HG02678 (cell line): ENCODE measurements at regions not wholly inside any gene's neighbourhood (a gene's known extent, or its start where the extent isn't known, plus 50 kb on each side); places are given as distances from the start of the nearest gene placed in this dataset.
"Not testable (repeated sequence)": the region's sequence is repeated elsewhere in the genome, so short reads cannot be mapped to it uniquely, and the experiment has no call there.

Experiments used
- ATAC-seq: cut with Tn5 transposase; IDR thresholded peaks from one replicate; pipeline ENCODE4 v1.9.1; 2021; ENCODE audit warnings: mild to moderate bottlenecking, moderate library complexity; ENCODE audit not compliant: unreplicated experiment

- ATAC-seq = no peak
Measured at GRCh38 chr2:36168115-36168514, 187.5 kb upstream of the CRIM1 start.

DNA sequence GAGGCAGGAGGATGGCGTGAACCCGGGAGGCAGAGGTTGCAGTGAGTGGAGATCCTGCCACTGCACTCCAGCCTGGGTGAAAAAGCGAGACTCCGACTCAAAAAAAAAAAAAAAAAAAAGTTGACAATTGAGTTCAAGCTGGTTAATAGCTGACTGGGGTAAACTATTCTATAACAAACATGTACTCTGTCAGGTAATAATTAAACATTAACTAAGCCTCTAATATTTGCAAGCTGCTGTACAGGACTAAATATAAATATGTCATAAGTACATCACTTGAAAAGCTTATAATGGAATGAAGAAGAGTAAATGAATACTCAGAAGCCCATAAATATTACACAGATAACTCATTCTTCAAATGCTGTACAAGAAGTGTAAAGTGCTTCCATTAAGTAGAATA lies 190.4 kb upstream of the CRIM1 start:
- ATAC-seq = peak; percentile 56

DNA sequence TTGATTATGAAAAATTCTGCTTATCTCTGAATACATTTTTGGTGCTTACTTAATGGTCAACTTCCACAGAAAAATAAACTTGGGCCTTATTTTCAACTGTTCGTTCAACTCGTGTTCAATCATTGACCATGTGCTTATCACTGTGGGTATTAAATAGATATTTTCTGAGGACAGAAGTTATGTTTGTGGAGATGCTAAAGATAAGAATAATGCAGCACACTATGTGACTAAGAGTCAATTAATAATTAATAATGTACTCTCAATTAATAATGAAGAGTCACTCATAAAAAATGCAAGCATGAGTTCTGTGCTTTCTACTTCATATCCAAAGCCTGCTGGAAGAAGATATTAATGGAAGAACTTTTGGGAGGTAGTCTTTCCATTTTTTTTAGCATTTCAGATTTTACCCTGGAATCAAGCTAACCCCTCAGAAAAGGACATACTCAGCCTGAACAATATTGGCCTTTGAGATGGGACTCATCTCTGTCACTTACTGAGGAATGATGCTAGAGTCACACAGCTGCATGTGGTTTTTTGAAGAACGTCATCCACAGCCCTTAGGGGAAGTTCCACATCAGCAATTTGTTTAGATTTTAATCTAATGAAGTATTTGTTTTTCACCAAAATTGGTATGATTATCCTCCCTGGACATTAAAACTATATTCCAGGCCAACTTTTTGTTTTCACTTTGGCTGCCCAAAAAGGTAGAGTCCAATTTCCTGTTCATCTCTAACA lies 191.9 kb upstream of the CRIM1 start:
- peak; percentile 68 for ATAC-seq

DNA sequence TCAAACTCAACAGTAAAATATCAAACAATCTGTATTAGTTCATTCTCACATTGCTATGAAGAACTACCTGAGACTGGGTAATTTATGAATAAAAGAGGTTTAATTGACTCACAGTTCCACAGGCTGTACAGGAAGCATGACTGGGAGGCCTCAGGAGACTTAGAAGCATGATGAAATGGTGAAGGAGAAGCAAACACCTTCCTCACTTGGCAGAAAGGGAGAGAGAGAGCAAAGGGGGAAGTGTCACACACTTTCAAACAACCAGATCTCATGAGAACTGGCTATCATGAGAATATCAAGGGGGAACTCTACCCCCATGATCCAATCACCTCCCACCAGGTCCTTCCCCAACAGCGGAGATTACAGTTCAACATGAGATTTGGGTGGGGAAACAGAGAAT lies 198.5 kb upstream of the CRIM1 start:
- ATAC-seq = not testable (repeated sequence)

- ATAC-seq = peak; percentile 94
Measured at GRCh38 chr2:36147670-36148390, 207.7 kb upstream of the CRIM1 start.

GRCh38 chr2:36146765-36147164 lies 208.8 kb upstream of the CRIM1 start:
- ATAC-seq = no peak

DNA sequence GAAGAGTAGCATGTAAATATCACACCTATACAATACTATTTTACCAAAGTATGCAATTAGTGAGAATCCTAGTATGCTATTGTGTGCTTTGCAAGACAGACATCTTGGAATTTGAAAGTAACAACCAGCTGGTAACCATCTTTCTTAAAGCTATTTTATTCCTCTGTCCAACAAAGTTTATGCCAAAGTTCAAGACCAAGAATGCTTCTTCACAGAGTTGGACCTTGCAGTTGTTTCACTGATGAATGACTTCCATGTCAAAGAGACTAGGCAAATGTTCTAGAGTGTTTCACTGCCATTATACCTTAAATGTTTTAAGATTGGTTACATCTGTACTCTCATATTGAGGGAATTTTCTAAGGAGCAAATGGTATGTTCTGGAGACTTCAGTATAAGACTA lies 215.2 kb upstream of the CRIM1 start:
- ATAC-seq = no peak

DNA sequence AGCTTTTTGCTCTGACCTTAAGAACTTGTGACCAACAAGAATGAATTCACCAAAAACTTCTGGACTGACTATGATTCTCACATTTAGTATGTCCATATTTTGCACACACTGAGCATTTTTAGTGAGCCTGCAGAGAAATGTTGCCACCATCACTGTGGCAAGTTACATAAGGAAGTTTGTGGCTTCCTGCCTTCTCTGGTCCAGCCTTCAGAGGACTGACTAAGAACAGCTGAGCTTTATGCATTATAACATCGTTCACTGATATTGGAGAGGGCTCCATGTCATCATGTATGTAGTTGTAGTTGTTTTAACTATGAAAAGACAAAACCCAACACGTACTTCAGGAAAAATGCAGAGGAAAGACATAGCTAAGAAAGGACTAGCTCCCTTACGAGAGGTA lies 218.0 kb upstream of the CRIM1 start:
- ATAC-seq = no peak

DNA sequence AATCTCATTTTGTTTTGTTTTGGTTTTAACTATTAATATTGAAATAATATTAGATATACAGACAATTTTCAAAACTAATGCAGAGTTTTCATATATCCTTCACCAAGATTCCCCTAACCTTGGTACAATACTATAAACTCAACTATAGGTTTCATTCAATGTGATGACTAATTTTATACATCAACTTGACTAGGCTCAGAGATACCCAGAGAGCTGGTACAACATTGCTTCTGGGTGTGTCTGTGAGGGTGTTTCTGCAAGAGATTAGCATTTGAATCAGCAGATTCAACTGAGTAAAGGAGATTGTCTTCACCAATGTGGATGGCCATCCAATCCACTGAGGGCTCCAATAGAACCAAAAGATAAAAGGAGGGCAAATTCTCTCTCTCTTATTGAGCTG lies 221.3 kb upstream of the CRIM1 start:
- ATAC-seq = no peak

GRCh38 chr2:36128359-36128758 lies 227.2 kb upstream of the CRIM1 start:
- no peak for ATAC-seq

GRCh38 chr2:36125702-36126101 lies 229.9 kb upstream of the CRIM1 start:
- no peak for ATAC-seq

- ATAC-seq = no peak
Measured at GRCh38 chr2:36123995-36124394, 231.6 kb upstream of the CRIM1 start.

DNA sequence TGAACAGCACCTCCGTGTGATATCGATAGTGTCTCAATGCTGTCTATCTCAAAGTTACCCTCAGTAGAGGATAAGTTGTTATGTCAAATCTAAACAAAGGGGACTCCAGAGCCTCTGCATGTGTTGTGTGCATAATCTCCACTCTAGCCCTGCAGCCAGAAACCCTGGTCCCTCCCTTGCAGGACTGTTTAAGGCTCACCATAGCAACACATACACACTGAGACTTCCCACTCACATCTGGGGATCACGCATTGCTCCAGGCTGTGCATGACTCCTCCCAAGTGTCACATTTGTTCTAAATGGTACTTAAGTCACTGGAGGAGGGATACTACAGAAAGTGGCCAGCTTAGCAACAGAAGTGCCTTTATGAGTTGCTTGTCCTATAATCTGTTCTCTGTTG lies 258.6 kb upstream of the CRIM1 start:
- no peak for ATAC-seq

GRCh38 chr2:36091844-36092741 lies 263.5 kb upstream of the CRIM1 start:
- ATAC-seq = not testable (repeated sequence)

DNA sequence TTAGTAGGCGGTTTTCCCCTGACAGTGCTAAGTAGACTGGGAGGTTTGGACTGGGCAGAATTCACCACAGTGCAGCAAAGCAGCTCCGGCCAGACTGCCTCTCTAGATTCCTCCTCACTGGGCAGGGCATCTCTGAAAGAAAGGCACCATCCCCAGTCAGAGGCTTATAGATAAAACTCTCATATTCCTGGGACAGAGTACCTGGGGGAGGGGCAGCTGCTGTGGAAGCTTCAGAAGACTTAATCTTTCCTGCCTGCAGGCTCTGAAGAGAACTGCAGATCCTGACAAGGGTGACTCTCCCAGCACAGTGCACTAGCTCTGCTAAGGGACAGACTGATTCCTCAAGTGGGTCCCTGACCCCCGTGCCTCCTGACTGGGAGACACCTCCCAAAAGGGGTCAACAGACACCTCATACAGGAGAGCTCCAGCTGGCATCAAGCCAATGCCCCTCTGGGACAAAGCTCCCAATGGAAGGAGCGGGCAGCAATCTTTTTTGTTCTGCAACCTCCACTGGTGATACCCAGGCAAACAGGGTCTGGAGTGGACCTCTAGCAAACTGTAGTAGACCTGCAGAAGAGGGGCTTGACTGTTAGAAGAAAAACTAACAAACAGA lies 266.8 kb upstream of the CRIM1 start:
- ATAC-seq = no peak

- no peak for ATAC-seq
Measured at GRCh38 chr2:36087344-36087743, 268.2 kb upstream of the CRIM1 start.

GRCh38 chr2:36079793-36080192 lies 275.8 kb upstream of the CRIM1 start:
- no peak for ATAC-seq

- no peak for ATAC-seq
Measured at GRCh38 chr2:36074008-36074407, 281.6 kb upstream of the CRIM1 start.

GRCh38 chr2:36071698-36072097 lies 283.9 kb upstream of the CRIM1 start:
- ATAC-seq = no peak

DNA sequence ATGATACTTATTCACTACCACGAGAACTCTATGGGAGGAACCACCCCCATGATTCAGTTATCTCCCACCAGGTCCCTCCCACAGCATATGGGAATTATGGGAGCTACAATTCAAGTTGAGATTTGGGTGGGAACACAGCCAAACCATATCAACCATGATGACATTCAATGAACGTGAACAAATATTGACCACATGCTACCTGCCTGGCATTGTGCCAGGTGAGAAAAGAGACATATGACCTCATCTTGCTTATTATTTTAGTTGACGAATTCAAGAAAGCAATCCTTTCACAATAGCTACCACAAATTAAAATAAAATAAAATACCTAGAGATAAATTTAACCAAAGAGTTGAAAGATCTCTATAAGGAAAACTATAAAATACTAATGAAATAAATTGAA lies 286.5 kb upstream of the CRIM1 start:
- ATAC-seq = no peak

- ATAC-seq = no peak
Measured at GRCh38 chr2:36068086-36068485, 287.5 kb upstream of the CRIM1 start.
